Esophagus squamous epithelium (tissue), 4 donors: ENCODE measurements at regions not wholly inside any gene's neighbourhood (a gene's known extent, or its start where the extent isn't known, plus 50 kb on each side); places are given as distances from the start of the nearest gene placed in this dataset.

Source experiments
- POLR2A ChIP-seq, 4 donors: fragments of 450-650 bp; IDR thresholded peaks; one replicate each; pipeline ENCODE4 v1.6.1; 2017; ENCODE audit warnings: antibody characterized with exemption in 4 of 4, mild to moderate bottlenecking in 4 of 4, moderate library complexity in 3 of 4
- TF ChIP-seq, protein P1 (sequence below), 6 experiments: fragments of 450-650 bp in 4 of 6; fragments of 200-600 bp in 2 of 6; sonication (generic) in 2 of 6; IDR thresholded peaks; one replicate each; pipeline ENCODE4 v1.5.1; 2016 to 2019; ENCODE audit warnings: antibody characterized with exemption in 6 of 6, mild to moderate bottlenecking in 4 of 6, moderate library complexity in 4 of 6

DNA sequence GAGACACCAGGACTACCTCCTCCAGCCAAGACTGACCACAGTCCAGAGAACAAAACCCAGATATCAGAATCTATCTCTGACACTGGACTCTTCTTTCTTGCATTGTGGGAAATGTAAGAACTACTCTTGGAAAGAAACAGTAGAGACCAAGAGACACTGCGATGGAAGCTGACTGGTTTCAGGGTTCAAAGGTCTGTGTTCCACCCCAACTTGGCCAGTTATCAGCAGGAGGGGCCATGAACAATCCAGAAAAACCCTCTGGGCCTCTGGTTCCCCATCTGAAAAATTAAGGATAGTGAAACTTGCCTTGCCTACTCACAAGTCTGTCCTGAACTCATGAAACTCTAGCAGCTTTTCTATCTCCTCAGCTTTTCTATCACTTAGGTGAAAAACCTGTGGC lies 166.5 kb downstream of the SUCLG1 start:
- TF ChIP-seq, protein P1, sequence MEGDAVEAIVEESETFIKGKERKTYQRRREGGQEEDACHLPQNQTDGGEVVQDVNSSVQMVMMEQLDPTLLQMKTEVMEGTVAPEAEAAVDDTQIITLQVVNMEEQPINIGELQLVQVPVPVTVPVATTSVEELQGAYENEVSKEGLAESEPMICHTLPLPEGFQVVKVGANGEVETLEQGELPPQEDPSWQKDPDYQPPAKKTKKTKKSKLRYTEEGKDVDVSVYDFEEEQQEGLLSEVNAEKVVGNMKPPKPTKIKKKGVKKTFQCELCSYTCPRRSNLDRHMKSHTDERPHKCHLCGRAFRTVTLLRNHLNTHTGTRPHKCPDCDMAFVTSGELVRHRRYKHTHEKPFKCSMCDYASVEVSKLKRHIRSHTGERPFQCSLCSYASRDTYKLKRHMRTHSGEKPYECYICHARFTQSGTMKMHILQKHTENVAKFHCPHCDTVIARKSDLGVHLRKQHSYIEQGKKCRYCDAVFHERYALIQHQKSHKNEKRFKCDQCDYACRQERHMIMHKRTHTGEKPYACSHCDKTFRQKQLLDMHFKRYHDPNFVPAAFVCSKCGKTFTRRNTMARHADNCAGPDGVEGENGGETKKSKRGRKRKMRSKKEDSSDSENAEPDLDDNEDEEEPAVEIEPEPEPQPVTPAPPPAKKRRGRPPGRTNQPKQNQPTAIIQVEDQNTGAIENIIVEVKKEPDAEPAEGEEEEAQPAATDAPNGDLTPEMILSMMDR (IDR thresholded peaks at IDR 0.05): no peak
- no peak for TF ChIP-seq POLR2A (IDR thresholded peaks at IDR 0.05)
